Thoracic aorta (tissue), 2 donors: ENCODE measurements at regions not wholly inside any gene's neighbourhood (a gene's known extent, or its start where the extent isn't known, plus 50 kb on each side); places are given as distances from the start of the nearest gene placed in this dataset.

Experiments used
- ATAC-seq: fragments of 150-250 bp; one replicate; pipeline ENCODE4 v1.8.0; 2017; ENCODE audit warnings: low read depth; ENCODE audit not compliant: insufficient number of reproducible peaks, low FRiP score
- DNase-seq: peaks from one replicate; pipeline ENCODE4 v3.0.0-alpha.2; 2020; ENCODE audit warnings: low spot score
- H3K27ac ChIP-seq, 2 donors: fragments of 200-600 bp; sonication (generic); 1 replicate in 1 of 2; 2 replicates in 1 of 2; pipeline ENCODE4 v1.5.1; 2016; ENCODE audit warnings: mild to moderate bottlenecking in 2 of 2, moderate library complexity in 2 of 2
- H3K27me3 ChIP-seq: fragments of 200-600 bp; sonication (generic); replicated peaks from 2 replicates; pipeline ENCODE4 v1.6.0; 2016; ENCODE audit warnings: mild to moderate bottlenecking; ENCODE audit not compliant: insufficient read depth
- H3K36me3 ChIP-seq: fragments of 200-600 bp; sonication (generic); one replicate; pipeline ENCODE4 v1.5.1; 2016
- H3K4me1 ChIP-seq, 2 donors: fragments of 200-600 bp; sonication (generic); 1 replicate in 1 of 2; 2 replicates in 1 of 2; pipeline versions ENCODE4 v1.5.1 to v1.6.0; 2016; ENCODE audit warnings: low read depth in 2 of 2, mild to moderate bottlenecking in 1 of 2; ENCODE audit not compliant: control insufficient read depth in 1 of 2
- H3K4me3 ChIP-seq: fragments of 200-600 bp; sonication (generic); 2 replicates; pipeline ENCODE4 v1.5.1; 2016; ENCODE audit warnings: mild to moderate bottlenecking
- H3K9me3 ChIP-seq: fragments of 200-600 bp; sonication (generic); 2 replicates; pipeline ENCODE4 v1.5.1; 2016
- TF ChIP-seq, protein P1 (sequence below): fragments of 200-600 bp; sonication (generic); IDR thresholded peaks from one replicate; pipeline ENCODE4 v1.5.1; 2019; ENCODE audit warnings: antibody characterized with exemption

DNA sequence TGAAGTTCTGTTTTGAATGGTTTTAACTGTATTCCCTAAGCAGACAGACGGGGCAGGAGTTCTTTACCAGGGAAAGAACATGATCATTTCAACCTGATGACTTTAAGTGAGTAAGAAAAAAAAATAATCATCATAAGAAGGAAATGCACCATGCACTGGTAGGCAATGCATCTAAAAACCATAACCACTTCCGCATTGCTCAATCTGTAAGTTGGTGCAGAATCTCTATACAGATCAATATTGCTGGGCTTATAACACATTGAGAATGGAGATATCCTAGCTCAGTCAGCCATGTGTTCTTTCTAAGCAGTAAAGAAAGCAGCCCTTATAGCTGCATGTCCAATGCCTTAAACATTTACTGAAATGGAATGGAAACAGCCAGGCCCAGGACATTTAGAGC is 407.1 kb upstream of the DMAC1 start:
- no peak for ATAC-seq

DNA sequence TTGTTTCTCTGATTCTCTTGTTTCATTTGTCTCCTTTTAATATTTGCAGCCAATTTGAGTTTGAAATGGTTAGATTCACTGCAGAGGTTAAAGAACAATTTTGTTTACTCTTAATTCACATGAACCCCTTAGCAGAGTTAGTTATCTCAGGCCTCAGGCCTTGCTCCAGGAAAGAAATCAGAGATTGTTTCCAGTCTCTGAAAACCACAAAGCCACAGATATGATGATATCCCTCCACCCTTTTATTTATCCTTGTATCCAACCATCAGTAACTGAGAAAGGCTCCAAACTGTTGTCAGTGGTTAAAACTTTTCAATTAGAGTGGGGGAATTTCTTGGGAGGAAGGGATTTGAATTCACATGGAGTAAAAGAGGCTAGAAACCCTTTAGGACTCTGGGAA is 406.0 kb upstream of the DMAC1 start:
- H3K9me3 ChIP-seq = no peaks in the 10 kb centered on the region
- H3K27ac ChIP-seq = no peak overlapping the region
- H3K27me3 ChIP-seq = no peaks in the 10 kb centered on the region
- DNase-seq (no peak), ATAC-seq (no peak)
- TF ChIP-seq, protein P1, sequence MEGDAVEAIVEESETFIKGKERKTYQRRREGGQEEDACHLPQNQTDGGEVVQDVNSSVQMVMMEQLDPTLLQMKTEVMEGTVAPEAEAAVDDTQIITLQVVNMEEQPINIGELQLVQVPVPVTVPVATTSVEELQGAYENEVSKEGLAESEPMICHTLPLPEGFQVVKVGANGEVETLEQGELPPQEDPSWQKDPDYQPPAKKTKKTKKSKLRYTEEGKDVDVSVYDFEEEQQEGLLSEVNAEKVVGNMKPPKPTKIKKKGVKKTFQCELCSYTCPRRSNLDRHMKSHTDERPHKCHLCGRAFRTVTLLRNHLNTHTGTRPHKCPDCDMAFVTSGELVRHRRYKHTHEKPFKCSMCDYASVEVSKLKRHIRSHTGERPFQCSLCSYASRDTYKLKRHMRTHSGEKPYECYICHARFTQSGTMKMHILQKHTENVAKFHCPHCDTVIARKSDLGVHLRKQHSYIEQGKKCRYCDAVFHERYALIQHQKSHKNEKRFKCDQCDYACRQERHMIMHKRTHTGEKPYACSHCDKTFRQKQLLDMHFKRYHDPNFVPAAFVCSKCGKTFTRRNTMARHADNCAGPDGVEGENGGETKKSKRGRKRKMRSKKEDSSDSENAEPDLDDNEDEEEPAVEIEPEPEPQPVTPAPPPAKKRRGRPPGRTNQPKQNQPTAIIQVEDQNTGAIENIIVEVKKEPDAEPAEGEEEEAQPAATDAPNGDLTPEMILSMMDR = no peak
- peaks cover 17 to 32% of the 10 kb centered on the region in 2 donors for H3K4me1 ChIP-seq
- no peak overlapping the region for H3K4me3 ChIP-seq
- H3K36me3 ChIP-seq = no peaks in the 10 kb centered on the region

More for the DNA sequence above, 407.1 kb upstream of the DMAC1 start:
- Histone ChIP-seq H3K4me1 (peaks cover 17 to 32% of the 10 kb centered on the region in 2 donors), H3K4me3 (no peak overlapping the region), H3K36me3 (no peaks in the 10 kb centered on the region), H3K9me3 (no peaks in the 10 kb centered on the region), H3K27me3 (no peaks in the 10 kb centered on the region), H3K27ac (no peak overlapping the region)
- TF ChIP-seq, protein P1 = no peak
- DNase-seq = no peak

DNA sequence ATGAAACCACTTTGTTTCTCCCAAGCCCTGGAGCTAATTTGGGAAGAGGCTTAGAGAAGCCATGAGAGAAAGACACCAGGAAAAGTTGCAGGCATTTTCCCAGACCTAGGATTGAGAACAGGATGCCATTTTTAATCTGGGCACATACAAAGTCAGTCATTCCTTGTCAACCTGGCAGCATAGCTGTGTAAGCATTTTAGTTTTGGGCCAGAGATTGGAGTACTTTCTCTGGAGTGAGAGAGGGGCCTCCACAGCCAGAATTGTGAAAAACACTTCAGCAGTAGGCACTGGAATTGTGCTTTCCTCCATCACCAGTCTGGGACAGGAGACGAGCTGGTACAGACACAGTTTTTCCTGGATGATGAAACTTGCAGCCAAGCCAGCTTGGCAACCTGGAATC is 390.3 kb upstream of the DMAC1 start:
- TF ChIP-seq, protein P1 = no peak
- ATAC-seq (no peak), DNase-seq (no peak)
- Histone ChIP-seq H3K27me3 (no peaks in the 10 kb centered on the region), H3K9me3 (peaks cover 3% of the 10 kb centered on the region), H3K4me1 (no peaks in the 10 kb centered on the region), H3K36me3 (no peaks in the 10 kb centered on the region), H3K4me3 (no peak overlapping the region), H3K27ac (no peak overlapping the region)

DNA sequence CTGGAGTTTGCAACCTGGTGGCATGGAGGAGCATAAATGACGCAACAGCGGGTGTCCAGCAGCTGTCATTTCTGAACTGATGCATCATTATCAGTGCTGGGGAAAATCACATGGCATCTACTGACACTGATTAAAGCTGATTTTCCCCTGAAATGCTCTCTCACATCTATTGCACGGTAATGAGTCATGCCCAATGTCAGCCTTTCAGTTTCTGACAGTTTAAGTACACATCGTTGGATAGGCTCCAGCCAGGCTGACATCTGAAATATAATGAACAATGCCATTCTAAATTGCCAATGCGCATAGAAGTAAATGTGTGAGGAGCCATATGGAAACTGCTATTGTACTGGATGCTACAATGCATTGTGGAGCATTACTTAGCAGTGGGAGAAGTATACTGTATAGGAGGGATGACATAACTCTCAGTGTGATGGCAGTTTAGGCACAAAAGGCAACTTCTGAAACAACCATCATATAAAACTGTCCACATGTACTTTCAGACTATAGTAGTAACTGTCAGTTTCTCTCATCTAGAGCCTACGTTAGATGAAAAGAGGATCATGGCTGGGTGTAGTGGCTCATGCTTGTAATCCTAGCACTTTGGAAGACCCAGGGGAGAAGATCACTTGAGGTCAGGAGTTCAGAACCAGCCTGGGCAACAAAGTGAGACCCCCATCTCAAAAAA is 389.3 kb upstream of the DMAC1 start:
- DNase-seq (no peak), ATAC-seq (no peak)
- H3K9me3 ChIP-seq = peaks cover 3% of the 10 kb centered on the region
- H3K27me3 ChIP-seq = no peaks in the 10 kb centered on the region
- no peak overlapping the region for H3K4me3 ChIP-seq
- TF ChIP-seq, protein P1 = no peak
- no peaks in the 10 kb centered on the region for H3K36me3 ChIP-seq
- H3K27ac ChIP-seq = no peak overlapping the region
- no peaks in the 10 kb centered on the region for H3K4me1 ChIP-seq

DNA sequence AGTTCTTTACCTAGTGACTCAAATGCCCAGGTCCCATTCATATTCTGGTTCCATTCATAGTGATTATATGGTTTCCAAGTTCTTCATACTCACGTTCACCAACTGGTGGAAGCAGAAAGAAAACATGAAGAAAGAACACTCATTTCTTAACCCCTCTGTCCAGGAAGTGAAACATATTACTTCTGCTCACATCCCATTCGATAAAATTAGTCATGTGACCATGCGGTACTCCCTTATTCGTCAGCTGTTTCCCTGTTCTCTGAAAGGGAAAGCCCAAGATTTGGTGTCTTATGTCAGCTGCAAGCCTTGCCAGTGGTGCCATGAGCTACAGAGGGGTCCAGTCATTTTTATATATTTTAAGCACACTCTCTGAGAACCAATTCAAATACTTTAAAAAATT is 387.0 kb upstream of the DMAC1 start:
- Histone ChIP-seq H3K36me3 (no peaks in the 10 kb centered on the region), H3K9me3 (no peaks in the 10 kb centered on the region), H3K4me3 (no peak overlapping the region), H3K27ac (no peak overlapping the region), H3K27me3 (no peaks in the 10 kb centered on the region), H3K4me1 (no peaks in the 10 kb centered on the region)
- no peak for ATAC-seq
- DNase-seq = no peak
- TF ChIP-seq, protein P1 = no peak
